NCI-H748 (cell line): ENCODE measurements at regions not wholly inside any gene's neighbourhood (a gene's known extent, or its start where the extent isn't known, plus 50 kb on each side); places are given as distances from the start of the nearest gene placed in this dataset.

ENCODE experiments used
- DNase-seq: peaks from one replicate; lab custom pipeline; 2025; ENCODE audit not compliant: unreplicated experiment; lab: John Stamatoyannopoulos, UW

DNA sequence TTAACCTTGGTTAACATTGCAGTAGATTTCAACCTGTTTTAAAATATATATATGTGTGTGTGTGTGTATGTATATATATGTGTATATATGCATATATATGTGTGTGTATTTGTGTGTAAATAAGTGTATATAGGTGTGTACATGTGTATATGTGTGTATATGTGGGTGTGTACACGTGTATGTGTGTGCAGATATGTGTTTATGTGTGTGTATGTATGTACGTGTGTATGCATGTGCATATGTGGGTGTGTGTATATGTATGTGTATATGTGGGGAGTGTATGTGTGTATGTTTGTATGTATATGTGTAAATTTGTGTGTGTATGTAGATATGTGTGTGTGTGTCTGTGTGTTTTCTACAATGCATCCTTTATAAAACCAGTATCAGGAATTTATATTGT, 205.5 kb upstream of the FOXF1 start:
- DNase-seq: no peak

DNA sequence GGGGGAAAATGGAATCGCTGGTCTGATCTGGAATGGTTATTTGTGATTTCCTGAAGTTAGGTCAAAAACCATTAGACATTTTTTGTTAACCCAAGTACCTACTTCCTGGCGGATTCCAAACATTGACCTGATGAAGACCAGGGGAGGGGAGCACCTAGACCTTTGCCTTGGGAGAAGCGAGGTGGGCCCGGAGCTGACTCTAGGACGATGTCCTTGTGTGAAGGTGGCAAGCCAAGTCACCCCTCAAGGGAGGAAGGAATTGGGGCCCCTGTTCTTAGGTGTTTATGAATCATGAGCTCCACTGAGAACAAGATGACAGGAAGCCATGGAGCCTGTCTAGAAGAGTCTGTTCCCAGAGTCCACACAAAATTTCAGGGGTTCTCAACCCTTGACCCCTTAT, 204.9 kb upstream of the FOXF1 start:
- DNase-seq: no peak

DNA sequence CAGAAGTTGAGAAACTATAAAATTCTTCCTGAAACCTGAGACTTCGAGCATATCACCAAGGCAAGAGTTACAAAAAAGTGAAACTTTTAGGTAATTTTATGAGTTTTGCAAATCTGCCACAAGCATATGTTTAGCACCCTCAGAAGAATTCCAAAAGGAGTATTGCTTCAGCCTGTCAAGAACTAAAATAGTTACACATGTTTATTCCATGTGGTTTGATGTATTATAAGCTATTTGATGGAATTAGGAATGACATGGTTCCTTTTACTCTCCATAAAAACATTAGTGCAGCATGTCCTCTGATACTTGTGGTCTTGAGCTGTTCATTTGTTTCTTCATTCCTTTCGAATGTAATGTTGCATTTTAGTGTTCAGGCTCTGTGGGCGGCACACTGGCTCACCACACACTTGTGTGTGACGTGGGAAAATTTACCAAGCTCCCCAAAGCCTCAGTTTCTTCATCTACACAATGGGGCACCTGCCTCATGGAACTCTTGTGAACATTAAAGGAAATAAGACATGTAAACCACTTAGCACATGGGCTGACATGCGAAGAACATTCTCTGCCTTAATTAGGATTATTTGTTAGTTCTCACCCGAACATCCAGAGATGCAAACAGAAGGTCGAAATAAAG, 204.2 kb upstream of the FOXF1 start:
- DNase-seq: no peak

DNA sequence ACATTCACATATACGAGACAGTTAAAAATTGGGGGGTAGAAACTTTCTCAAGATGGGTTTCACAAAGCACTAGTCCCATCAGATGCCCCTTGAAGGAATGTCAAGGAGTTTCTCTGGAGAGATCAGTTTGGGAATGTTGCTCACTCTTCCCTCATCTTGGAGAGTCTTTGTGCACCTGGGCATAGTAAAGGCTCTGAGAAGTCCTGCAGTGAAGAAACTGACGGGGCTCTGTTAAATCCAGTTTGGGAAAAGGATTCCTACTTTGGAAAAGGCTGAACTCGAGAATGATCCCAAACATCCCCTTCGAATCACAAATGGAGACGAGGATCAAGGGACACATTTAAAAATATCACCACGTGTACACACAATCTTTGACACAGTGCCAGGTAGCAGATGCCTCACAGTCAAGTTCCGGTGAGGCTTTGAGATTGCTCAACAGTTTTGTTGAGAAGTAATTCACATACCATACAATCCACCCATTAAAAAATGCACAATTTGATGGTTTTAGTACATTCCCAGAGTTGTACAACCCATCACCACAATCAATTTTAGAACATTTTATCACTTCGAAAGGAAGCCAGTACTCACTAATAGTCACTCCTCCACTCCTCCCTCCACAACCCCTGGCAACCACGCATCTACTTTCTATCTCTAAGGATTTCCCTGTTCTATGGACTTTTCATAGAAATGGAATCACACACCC, 203.4 kb upstream of the FOXF1 start:
- no peak for DNase-seq

DNA sequence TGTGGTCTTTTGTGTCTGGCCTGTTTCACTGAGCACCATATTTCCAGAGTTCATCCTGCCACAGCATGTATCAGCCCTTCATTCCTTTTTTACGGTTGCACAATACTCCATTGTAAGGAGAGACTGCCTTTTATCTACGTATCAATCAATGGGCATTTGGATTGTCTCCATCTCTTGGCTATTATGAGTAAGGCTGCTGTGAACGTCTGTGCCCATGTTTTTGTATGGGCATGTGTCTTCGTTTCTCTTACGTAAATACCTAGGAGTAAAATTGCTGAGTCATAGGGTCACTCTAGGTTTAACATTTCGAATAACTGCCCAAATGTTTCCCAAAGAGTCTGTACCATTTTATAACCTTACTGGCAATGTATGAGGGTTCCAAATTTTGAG, 202.8 kb upstream of the FOXF1 start:
- DNase-seq: no peak

DNA sequence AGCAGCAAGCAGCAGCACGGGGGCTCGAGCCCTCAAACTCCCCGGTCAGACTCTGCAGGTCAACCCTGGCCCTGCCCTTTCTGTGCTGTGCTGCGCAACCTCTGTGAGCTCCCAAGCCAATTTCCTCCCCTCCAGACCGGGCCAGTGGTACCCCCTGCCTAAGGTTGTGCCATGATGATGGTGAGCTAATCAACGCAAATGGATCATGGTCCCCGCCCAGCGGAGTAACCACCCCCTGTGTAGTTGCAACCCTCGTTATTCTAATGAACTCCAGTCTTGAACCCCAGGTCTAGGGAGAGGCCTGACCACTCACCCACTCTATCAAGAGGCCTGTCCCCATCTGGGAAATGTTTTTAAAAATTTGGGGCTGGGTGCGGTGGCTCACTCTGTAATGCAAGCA, 201.8 kb upstream of the FOXF1 start:
- DNase-seq: no peak

DNA sequence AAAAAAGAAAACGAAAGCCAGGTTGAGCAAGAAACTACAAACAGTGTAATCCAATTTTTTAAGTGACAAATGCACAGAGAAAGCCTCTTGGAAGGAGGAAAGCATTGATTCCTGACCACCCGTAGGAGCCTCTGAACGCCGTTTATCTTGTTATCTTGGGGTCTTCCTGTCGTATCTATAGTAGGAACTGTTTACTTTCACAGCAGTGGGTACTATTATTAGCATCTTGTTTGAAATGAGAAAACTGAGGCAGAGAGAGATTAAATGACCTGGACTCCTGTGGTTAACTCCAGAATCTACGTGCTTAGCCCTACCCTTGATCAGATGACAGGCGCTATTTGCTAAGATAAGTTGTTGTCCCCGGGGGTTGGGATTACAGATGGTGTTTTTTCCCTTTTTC, 196.7 kb upstream of the FOXF1 start:
- DNase-seq: no peak

DNA sequence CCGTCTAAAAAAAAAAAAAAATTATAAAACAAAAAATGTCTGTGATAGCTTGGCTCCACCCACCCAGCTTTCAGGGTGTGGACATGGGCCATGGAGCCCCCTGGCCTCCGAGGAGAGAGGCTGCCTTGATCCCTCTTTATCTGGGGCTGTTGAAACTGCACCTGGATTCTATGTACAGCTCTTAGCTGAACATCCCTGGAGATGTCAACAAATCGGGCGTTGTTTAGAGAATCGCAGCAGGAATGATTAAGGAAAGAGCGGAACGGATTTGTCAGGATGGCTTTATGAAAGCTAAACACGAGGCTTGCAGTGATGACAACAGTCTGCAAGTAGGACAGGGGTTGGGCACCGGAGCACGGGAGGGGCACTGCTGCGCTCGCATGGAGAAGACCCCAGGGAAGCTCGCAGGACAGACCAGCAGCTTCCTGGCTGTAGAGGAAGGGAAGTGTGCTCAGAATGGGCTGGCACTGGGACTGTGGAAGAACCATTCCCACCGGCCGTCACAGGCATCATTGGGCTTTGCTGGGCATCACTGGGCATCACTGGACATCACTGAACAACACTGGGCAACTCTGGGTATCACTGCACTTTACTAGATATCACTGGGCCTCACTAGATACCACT, 195.8 kb upstream of the FOXF1 start:
- DNase-seq: no peak

DNA sequence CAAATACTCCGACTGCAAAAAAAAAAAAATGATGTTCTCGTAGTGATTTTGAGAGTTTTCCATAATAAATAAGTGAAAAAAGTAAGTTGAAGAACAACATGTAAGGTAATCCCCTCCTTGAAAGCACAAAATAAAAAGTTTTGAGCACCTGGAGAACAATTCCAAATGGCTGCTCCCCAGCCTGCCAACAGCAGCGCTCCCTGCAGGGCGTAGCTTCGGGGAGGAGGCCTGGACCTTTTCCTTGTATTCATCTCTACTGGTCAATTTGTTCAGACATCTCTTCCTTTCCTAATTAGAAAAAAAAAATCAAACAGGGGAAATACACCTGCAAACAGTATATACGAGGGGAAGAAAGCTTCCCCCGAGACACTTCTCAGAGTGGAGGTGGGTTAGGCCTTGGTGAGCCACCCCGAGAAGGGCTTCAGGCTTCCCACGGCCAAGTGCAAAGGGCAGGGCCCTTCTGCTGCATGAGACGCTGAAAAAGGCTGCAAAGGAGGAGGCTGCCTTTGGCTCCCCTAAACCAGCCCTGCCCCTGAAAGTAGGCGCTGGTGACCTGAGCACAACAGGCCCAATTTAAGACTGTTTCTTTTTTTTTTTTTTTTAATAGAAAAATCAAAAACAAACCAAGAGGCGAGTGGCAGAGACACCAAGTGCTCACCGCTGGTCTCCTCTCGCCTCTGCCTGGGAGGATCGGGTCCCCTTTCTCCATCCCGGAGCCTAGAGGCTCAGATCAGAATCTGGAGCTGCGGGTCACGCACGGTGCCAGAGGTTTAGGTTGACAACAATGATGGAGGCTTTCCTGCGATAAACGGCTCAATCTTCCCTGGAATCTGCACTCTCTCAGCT, 193.1 kb upstream of the FOXF1 start:
- DNase-seq: no peak

DNA sequence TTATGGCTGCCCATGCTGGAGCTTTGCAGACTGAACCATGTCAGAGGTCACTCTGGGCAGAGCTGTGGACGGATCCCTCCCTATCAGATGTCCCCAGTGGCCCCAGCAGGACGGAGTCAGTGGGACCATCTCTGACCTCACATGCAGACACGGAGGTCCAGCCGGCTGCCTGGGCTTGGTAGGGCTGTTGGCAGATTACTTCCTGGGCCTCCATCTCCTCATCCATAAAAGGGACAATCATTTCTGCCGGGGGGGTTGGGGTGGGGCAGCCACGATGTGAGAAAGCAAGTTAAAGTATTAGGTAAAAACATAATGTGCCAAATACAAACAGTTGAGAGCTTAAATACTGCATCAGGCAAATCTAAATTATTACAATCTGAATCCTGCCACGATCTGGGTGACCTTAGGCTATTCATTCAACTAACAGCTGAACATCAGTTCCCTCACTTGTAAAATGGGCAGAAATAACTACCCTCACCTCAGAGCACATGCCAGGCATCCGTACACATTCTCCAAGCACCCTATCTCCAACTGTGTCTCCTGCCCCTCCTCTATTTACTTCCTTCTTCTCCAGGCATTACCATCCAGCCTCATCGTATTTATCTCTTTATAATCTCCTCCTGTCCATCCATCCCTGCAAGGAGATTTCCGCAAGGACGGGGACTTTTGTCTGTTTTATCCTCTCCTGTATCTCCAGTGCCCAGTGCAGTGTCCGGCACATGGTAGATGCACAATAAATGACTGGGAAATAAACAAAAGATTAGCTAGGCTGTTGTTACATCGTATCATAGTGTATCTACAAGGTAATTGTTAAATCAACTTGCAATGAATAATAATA, 192.3 kb upstream of the FOXF1 start:
- no peak for DNase-seq

DNA sequence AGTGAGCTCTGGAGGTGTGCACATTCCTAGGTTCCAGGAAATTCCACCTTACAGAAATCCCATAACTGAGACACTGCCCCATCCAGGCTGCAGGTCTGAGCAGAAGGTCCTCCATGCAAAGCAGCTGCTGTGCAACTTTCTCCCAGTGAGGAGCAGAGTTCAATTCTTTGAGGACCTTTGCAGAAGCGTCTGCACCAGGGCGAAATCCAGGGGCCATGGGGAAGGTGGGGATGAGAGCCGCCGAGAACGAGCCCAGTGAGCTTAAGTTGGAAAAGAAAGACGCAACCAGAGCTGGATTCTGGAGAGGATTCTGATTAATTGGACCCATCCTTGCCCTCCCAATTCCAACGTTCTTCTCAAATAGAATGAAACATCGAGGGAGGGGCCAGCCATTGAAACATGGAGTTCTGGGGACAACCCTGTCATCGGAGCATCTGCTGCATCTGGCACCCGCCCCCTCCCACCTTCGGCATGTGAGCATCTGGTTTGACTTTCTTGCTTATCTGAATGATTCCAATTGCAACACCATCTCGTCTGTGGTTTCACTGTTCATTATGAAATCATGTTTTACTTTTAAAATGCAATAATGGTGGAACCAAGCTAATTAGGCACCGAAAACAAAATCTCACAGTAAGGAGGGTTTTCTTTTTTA, 190.6 kb upstream of the FOXF1 start:
- DNase-seq: no peak

DNA sequence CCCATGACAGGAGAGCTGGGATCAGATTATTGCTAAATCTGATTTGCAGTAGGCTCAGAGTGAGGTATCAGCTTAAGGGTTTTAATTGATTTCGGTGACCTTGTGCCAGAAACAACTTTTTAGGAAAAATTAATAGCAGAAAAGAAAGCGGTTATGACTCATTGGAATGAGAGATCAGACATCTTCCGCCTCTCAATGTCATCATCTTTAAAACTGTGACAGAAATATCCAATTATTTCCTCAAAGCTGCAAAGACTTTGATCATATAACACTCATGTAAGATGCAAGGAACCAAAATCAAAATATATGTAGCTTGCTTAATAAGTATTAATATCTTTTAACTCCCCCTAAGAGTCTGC, 190.1 kb upstream of the FOXF1 start:
- DNase-seq: no peak

DNA sequence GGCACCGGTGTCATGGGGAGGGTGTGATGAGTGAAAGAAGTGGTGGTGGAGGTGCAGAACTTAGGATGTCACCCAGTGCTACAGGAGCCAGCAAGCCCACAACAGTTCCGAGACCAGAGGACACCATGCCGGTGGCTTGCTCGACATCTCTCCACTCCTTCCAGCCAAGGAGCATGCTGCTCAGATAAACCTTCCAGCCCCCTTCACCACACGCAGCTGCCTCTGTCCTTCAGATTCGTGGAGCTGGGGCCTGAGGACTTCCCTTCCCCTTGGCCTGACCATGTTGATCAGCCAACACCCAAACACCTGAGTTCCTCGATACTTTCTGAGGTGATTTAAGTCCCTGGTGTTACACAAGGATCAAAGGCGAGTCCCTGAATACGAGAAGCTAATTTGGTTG, 188.8 kb upstream of the FOXF1 start:
- DNase-seq: no peak

DNA sequence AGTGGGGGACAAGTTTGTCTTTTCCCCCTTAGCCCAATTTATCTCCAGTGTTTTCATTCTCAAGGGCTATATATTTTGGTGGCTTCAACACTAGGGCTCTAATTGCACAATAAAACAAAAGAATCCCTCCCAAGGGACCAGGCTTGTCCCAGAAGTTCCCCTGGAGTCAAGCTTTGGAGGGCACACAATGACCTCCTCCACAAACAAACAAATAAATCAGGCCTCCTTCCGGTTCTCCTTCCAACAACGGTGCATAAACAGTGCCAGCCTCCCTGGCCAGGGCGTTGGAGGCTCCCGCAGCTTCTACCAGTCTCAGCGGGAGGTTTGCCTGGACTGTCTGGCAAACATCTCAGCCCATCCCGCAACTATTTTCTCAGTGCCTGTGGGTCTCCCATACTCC, 188.0 kb upstream of the FOXF1 start:
- no peak for DNase-seq

DNA sequence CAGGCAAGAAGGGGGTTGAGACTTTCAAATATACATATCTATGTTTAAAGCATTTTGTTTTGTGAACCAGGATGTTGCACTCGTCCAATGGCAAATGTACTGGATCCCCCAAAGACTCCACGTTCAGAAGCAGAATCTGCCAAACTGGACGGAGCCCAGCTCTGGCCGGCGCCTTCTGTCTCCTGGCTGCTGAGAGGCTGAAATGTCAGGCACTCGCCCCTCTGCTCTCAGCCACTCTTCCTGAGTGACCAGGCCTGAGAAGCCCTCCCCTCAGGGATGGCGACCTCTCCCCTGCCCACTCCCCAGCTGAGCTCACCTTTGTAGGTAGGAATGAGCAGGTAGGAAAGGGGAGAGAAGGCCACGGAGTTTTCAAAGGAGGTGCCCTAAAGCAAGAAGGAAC, 187.5 kb upstream of the FOXF1 start:
- DNase-seq: no peak

DNA sequence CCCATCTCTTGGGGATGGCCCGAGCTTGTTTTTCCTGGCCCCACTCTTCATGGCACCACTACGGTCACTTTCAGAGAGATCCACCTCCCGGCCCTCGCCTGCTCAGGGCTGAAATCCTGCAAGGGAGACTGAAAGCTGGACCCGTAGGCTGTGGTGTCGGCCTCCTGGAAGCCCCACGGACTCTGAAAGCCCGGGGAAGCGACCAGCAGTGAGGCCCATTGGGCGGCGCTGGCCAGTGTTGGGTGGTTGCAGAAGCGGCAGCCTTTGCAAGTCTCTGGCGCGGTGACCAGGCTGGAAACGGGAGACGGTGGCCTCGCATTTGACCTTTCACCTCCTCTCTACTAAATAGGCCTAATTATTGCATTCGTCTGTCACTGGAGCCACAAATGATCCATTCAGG, 186.0 kb upstream of the FOXF1 start:
- DNase-seq: no peak

DNA sequence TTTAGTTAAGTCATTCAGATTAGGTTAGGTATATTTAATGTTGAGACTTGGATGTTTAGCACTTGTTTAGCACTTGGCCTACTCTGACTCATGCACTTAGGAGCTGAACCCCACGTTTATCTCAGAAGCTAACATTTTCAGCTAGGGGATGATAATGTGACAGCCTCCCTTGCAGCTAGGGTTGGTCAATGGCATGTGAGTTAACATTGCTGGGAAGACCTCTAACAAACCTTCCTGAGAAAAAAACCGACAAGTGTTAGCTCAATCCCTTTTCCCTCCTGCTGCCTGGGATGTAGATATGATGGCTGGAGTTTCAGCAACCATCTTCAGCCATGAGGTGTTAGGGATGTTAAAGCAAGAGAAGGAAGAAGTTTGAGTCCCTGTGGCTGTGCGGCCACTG, 185.0 kb upstream of the FOXF1 start:
- DNase-seq: no peak

DNA sequence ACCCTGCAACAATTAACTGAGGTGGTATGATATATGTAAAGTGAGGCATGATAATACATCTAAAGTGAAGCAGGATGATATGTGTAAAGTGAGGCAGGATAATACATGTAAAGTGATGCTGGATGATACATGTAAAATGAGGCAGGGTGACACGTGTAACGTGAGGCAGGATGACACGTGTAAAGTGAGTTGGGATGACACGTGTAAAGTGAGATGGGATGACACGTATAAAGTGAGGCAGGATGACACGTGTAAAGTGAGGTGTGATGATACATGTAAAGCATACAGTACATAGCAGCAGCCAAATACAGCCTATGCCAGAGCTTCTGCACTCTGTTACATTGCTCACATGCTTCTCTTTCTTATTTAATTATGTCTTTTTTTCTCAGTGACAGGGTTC, 184.4 kb upstream of the FOXF1 start:
- DNase-seq: no peak

DNA sequence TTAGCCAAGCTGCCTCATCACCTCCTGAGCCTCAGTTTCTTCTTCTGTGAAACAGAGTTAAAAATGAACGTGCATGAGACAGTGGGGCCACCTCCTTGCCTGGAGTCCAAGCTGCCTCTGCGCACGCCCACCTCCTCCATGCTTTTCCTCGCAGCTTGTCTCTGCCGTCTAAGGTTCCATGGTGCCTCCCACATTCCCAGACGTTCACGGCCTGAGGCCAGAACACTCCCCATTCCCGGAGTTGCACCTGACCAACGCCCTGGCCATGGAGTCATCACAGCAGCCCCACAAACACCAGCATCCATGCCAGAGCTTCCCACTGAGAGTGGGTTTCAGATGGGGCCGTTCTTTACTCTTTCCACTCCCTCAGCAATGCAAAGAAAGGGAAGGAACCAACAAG, 183.0 kb upstream of the FOXF1 start:
- no peak for DNase-seq

DNA sequence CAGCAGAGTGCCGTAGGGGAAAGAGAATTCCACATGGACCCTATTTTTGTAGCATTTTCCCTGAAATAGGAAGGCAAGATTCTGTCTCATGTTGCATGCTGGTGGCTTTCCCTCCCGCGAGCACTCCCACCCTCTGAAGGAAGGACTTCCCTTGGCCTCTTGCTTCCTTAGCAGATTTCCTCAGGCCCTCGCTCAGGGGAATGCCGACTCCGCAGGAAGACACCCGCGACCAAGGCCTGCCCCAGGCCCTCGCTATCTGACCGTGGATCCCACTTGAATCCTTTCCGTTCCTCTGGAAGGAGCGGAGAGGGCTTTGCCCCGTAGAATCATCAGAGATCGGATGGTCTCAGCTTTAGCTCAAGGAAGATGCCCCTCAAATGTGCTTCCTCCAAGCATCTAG, 179.4 kb upstream of the FOXF1 start:
- DNase-seq: no peak
